HG02588 (cell line): ENCODE measurements at regions not wholly inside any gene's neighbourhood (a gene's known extent, or its start where the extent isn't known, plus 50 kb on each side); places are given as distances from the start of the nearest gene placed in this dataset.
"Not testable (repeated sequence)": the region's sequence is repeated elsewhere in the genome, so short reads cannot be mapped to it uniquely, and the experiment has no call there.

Source experiments
- ATAC-seq: cut with Tn5 transposase; IDR thresholded peaks from one replicate; pipeline ENCODE4 v1.9.1; 2021; ENCODE audit warnings: mild to moderate bottlenecking, moderate library complexity; ENCODE audit not compliant: unreplicated experiment

DNA sequence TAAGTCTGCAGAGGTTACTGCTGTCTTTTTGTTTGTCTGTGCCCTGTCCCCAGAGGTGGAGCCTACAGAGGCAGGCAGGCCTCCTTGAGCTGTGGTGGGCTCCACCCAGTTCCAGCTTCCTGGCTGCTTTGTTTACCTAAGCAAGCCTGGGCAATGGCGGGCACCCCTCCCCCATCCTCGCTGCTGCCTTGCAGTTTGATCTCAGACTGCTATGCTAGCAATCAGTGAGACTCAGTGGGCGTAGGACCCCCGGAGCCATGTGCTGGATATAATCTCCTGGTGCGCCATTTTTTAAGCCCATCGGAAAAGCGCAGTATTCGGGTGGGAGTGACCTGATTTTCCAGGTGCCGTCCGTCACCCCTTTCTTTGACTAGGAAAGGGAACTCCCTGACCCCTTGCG is 1363.1 kb downstream of the HACE1 start:
- ATAC-seq, result not testable (repeated sequence)

DNA sequence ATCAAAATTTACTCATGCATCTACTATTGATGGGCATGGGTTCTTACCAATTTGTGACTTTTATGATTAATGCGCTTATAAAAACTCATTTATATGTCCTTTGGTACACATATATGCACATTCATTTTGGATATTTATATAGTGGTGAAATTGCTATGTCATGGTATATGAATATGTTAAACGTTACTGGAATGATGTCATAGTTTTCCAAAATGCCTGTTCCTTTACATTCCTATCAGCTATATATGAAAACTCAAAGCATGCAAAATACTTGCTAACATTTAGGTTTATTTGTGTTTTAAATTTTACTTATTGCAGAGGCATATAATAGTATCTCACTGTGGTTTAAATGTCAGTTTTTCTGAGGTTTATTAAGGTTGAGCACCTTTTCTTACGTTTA is 1403.1 kb downstream of the HACE1 start:
- no peak for ATAC-seq

DNA sequence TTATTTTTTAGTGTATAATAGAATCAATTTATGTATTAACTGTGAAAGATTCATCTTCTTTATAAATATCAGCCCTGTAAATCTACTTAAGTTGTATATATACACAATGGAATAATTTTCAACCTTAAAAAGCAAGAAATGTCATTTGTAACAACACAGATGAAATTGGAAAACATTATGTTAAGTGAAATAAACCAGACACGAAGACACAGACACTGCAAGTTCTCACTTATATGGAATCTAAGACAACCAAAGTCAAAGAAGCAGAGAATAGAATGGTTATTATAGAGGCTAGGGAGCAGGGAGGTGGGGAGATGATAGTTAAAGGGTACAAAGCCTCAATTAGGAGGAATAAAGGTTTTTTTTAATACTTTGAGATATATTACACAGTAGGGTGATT is 1404.4 kb downstream of the HACE1 start:
- ATAC-seq, result no peak

DNA sequence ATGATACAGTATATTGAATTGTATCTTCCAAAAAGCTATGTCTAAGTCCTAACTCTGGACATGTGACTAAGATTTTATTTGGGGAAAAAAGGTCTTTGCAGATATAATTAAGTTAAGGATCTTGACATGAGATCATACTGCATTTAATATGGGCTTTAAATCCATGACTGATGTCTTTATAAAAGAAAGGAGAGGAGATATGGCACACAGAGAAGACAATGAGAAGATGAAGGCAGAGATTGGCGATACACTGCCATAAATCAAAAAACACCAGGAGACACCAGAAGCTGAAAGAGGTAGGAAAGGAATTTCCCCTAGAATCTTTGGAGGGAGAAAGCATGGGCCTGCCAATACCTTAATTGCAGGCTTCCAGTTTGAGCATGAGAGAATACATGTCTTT is 1450.2 kb downstream of the HACE1 start:
- ATAC-seq, result no peak

DNA sequence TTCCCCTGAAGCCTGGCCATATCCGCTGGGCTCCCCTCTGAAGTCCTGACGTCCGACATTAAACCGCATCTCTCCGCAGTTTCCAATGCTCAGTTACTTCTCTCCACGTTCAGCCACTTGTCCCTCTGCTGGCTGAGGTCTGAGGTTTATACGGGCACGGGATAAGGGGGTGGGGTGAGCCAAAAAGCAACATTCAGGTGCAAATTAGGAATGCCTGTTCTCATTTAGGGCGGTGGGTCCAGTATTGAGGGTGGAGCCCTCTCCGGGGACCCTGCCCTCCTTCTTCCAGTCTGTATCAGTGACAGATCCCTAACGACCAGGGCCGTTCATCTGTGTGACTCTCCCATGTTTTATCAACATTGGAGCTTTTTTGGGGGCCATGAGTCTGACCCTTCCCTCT is 1454.4 kb downstream of the HACE1 start:
- ATAC-seq, result no peak

DNA sequence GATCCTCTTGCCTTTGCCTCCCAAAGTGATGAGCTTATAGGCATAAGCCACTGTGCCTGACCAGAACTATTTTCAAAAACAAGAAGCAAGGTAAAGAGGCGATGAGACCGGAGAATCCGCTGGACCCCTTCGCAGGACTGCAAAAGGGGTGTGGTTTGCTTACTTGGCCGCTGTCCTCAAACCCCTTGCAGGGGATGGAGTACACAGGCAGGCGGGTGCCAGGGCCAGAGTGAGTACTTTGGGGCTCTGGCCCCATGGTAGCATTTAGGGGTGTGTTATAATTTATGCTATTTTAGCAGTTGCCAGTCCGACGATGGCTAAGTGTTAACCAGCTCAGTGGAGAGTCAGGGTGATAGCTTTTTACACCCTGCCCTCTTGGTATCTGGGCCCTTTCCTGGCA is 1454.9 kb downstream of the HACE1 start:
- no peak for ATAC-seq

DNA sequence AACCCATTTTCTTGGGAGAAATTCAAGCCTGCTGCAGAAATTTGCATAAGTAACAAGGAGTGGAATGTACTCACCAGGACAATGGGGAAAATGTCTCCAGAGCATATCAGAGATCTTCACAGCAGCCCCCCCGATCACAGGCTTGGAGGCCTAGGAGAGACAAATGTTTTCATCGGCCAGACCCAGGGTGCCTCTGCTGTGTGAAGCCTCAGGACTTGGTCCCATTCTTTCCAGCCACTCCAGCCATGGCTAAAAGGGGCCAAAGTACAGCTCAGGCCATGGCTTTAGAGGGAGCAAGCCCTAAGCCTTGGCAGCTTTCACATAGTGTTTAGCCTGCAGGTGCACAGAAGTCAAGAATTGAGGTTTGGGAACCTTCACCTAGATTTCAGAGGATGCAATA is 1463.0 kb downstream of the HACE1 start:
- no peak for ATAC-seq

DNA sequence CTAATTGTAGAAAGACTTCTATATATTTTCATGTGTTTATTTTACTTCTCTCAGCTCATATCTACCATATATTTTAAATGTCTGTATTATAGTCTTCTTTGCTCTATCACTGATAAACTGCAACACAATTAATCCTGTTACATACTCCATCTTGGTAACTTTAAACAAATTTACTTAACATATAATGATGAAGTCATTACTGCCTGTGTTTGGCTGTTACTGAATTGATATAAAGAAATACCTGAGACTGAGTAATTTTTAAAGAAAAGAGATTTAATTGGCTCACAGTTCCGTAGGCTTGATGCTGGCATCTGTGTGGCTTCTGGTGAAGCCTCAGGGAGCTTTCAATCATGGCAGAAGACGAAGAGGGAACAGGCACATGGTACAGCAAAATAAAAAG is 1480.4 kb downstream of the HACE1 start:
- no peak for ATAC-seq

DNA sequence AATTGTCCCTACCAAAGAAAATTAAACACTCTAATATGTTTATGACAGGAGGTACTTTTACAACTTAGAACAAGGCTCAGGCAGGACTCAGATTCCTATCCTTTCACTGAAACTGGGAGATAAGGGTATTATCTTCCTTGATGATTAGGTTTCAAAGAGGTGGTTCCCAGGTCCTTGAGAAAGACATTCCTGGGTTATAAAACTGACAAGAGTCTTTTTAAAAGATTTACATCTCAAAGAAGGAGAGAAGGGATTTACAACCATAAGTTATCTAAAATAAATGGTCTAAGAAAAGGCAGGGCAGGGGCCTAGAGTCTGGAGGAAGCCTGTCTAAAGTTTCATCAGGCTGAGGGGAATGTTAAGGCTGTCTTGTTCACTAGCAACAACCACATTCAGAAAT is 1492.5 kb downstream of the HACE1 start:
- ATAC-seq, result no peak

DNA sequence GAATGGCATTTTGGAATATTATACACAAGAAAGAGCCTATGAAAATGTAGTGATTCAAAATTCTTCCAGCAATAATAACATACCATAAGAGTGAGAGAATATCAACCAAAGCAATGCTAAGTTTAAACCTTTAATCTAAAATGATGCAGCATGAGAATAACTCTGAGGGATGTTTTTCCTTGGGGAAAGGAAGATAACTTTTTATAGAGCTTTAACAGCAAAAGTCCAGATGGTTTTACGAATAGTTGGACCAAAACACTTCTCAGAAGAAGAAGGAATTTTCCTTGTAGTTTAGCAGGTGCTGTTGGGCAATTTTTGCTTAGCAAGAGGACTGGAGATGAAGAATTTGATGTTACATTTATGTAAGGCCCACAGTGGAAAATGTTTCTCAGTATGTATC is 1503.2 kb downstream of the HACE1 start:
- ATAC-seq, result no peak

DNA sequence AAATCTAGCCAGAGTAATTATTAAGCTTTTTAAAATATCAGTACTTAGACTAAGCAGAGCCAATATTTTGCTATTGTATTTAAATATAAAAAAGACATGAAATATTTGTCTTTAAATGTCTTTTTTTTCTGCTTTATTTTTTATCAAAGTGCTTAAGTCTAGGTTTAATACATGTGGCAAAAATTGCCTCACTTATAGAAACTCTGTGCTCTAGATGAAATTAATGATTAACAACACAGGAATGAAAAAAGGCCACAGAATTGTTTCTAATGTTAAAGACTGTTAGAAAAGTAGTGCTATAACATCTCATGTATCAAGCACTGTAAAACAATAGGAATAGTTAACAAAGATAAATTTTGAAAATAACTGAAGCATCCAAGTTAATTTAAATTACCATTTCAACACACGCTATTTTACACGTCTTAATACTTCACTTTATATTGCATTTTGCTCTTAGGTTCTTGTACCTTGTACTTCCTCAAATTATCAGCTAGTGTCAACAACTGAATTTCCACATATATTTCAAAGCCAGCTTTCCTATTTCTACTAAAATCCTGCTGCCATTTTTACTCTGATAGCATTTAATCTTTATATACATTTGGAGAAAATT is 1515.1 kb downstream of the HACE1 start:
- no peak for ATAC-seq

DNA sequence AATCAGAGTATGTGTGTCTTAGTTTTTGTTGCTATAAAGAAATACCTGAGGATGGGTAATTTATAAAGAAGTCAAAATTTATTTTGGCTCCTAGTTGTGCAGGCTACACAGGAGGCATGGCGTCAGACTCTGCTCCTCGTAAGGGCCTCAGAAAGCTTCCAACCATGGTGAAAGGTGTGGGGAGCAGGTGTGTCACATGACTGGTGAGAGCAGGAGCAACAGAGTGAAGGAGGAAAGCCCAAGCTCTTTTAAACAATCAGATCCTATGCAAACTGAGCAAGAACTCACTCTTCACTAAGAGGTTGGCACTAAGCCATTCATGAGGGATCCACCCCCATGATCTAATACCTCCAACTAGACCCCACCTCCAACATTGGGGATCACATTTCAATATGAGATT is 1524.3 kb downstream of the HACE1 start:
- ATAC-seq, result no peak

DNA sequence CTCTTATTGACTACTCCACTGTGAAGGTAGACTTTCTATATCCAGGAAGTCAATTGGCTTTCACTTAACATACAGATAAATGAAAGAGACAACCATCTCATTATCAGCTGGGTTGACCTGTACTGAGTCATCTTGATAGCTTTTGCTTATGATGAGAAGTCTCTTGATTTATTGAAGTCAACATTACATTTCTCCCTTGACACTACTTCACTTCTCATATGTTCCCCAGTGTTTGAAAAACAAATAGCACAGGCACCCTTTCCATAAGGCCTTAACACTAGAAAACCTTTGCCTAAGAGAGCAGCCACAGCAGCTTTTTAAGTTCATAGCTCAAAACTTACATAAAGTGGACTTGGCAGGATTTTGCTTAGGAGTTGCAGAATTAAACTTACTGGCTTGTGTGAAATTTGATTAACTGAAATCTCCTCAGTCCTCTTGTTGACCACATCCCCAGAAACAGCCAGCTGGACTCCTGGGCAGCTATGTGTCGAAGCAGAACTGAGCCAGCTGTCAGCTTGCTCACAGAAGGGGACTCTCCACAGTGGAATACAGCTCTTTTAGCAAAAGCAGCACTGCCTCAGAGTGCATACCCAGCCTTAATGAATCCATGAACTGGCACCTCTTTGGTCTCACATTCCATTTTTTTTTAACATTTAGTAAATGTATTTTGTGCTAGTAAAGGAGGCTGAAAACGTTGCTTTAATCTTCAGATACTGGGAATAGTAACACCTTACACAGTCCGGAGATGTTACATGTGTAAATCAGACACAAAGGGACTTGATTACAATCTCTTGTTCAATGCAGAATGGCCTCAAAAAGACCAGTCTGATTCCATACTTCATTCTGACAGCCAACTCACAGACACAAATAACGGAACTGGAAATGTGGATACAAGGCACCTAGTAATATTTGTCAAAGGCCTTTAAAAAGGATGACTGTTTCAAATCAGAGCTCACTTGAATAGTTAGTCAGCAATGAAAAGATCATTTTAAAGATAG is 1532.7 kb downstream of the HACE1 start:
- ATAC-seq, result no peak

DNA sequence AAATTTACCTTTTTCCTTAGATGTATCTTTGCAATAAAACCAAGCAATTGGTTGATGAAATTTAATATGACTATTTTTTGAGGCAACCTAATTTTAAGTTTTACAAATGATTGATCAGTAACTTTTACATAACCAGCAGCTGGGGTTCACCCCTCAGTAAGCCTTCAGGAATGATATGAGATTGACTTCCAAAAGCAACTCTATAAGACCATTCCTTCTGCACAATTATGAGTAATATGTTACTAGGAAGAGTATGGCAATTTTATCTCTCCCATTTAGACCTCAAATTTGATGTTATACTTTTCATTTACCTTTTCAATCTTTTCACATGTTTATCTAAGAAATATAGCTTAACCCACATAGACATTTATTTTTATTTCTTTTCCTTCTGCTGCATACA is 1546.3 kb downstream of the HACE1 start:
- no peak for ATAC-seq

DNA sequence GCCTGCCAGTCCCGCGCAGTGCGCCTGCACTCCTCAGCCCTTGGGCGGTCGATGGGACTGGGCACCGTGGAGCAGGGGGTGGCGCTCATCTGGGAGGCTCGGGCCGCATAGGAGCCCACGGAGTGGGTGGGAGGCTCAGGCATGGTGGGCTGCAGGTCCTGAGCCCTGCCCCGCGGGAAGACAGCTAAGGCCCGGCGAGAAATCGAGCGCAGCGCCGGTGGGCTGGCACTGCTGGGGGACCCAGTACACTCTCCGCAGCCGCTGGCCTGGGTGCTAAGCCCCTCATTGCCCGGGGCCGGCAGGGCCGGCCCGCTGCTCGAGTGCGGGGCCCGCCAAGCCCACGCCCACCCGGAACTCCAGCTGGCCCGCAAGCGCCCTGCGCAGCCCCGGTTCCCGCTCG is 1565.3 kb downstream of the HACE1 start:
- ATAC-seq, result not testable (repeated sequence)

DNA sequence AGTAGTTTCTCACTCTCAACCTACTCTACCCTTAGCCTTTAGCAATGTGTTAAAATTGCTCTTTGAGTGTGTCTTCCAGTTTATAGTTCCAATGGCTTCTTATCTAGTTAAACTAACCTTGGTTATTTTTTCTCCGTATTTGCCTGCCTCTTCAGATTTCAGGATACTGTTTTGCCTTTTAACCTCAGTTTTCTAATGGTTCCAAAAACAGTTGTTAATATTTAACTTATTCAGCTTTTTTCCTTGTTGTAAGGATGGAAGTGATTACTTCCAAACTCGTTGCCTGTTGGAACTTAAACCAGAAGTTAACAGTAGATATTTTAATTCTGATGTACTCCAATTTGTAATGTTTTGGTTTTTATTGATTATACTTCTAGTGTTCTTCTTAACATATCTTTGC is 1574.9 kb downstream of the HACE1 start:
- ATAC-seq, result no peak

DNA sequence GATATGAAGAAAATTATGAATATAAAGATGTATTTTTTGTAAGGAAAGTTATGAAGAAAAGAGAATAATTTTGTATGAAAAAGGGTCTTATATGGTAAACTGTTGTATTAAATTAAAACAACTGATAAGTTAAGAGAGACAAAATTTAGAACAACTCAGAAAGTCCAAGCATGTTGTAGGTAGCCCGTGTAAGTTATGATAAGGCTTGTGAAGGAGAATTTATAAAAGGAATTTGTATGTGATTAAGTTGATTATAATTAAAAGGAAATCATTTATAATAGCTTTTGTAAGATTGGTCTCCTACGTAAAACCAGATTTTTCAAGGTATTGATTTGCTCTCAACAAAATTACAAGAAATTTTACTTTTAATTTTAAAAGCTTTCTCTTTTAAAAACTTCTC is 1579.3 kb downstream of the HACE1 start:
- no peak for ATAC-seq

DNA sequence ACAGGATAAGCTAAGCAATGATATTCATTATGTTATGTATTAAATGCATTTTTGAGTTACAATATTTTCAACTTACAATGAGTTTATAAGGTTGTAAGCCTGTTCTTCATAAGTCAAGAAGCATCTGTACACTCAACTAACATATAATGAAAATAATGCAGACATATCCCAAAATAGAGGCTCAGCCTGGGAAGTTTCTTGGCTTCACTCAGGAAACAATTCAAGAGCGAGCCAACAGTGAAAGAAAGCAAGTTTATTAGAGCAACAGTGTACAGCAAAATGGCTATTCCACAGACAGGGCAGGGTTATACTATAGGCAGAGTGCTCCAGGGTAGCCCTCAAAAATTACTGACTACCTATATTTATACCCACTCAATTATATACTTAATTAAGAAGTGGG is 1581.8 kb downstream of the HACE1 start:
- no peak for ATAC-seq

DNA sequence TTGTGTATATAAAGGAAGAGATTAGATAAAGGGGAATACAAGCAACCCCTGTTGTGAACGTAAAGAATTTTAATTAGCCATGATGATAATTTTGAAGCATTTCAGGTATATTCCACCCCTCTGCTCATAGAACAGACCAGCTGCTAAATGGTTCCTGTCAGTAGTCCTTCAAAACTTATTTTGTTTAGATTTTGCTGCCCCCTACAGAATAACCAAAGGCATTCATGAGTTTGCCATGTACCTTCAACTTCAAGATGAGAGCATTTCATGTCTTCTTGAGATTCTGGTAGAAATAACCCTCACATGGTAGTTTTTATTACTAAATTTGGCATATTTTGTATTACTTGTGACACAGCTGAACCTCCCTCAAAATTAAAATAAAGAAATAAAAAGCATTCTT is 1586.7 kb downstream of the HACE1 start:
- peak; percentile 54 for ATAC-seq

DNA sequence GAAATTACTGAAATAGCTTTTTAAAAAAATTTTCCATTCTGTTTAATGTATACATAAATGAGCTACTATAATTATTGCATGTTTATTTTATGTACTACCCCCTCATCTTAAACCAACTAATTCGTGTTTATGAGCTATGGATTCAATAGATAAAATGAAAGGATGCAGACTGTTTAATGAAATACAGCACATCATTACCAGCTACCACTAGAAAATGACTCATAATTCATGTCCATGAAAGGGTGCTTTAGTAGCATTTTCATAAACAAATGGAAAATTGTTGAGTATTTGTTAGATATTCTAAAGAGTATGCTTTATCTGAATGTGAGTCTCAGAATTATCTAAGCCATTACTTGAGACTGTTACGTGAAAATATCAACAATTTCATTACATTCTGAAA is 1590.1 kb downstream of the HACE1 start:
- ATAC-seq, result no peak

DNA sequence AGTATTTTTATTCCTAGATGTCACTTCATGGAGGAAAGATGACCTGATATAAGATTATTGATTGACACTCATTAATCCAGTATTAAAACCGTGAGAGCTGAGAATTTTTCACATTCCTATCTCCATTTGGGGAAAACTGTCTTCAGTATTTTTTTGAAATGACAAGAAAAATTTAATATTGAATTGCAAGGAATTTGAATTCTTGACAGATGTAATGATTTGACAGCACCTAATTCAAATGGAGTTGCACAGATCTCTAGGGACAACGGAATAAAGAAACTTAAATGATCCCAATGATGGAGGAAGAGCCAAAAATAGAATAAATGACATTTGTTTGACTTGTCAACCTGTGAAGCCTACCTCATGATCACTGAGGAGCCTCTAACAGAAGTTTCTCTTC is 1591.4 kb downstream of the HACE1 start:
- ATAC-seq, result no peak

DNA sequence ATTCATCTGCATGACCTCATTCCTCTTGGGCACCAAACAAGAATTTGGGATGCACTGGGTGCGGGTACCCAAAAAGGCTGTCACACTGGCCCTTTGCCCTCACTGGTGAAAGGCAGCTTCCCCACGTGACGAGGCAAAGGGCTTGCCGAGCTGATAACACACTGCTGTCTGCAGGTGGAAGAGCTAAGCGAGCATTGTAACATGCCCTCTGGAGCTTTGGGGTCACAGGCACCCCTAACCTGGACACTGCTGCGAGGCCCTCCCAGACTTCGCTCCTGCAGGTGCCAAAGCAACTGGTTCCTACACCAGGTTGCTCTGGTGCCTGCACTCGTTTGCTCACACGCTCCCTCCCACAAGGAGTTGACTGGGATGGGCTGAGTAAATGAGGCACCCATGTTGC is 1595.7 kb downstream of the HACE1 start:
- ATAC-seq, result no peak
